Renal cortical epithelial cell (primary cell): ENCODE measurements at regions not wholly inside any gene's neighbourhood (a gene's known extent, or its start where the extent isn't known, plus 50 kb on each side); places are given as distances from the start of the nearest gene placed in this dataset.
"Not testable (repeated sequence)": the region's sequence is repeated elsewhere in the genome, so short reads cannot be mapped to it uniquely, and the experiment has no call there.

ENCODE experiments used
- DNase-seq: peaks from one replicate; pipeline ENCODE4 v3.0.0-alpha.2; 2011; ENCODE audit warnings: low read depth

DNA sequence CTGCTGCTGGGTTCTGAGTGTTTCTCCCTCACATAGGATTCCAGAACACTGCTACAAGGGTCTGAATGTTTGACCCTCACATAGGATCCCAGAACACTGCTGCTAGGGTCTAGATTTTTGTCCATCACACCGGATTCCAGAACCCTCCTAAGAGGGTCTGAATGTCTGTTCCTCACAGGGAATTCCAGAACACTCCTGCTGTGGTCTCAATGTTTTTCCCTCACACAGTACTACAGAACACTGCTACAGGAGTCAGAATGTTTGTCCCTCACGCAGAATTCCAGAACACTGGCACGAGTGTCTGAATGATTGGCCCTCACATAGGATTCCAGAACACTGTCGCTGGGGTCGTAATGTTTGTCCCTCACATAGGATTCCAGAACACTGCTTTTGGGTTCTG, 221.6 kb downstream of the FOXD4L6 start:
- not testable (repeated sequence) for DNase-seq

DNA sequence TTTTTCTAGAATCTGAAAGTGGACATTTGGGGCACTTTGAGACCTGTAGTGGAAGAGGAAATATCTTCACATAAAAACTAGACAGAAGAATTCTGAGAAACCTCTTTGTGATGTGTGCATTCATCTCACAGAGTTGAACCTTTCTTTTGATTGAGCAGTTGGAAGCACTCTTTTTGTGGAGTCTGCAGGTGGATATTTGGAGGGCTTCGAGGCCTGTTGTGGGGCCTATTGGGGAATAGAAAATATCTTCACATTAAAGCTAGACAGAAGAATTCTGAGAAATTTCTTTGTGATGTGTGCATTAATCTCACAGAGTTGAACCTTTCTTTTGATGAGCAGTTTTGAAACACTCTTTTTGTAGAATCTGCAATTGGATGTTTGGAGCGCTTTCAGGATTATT, 236.2 kb downstream of the FOXD4L6 start:
- not testable (repeated sequence) for DNase-seq

DNA sequence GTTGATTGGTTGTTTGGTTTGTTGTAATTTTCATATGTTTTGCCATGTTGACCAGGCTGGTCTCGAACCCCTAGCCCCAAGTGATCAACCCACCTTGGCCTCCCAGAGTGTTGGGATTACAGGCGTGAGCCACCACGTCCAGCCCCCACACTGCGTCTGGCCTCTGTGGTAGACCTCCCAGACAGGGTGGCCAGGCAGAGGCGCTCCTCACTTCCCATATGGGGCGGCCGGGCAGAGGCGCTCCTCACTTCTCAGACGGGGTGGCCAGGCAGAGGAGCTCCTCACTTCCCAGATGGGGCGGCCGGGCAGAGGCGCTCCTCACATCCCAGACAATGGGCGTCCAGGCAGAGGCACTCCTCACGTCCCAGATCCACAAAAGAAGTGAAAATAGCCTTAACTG, 242.6 kb downstream of the FOXD4L6 start:
- DNase-seq: not testable (repeated sequence)

DNA sequence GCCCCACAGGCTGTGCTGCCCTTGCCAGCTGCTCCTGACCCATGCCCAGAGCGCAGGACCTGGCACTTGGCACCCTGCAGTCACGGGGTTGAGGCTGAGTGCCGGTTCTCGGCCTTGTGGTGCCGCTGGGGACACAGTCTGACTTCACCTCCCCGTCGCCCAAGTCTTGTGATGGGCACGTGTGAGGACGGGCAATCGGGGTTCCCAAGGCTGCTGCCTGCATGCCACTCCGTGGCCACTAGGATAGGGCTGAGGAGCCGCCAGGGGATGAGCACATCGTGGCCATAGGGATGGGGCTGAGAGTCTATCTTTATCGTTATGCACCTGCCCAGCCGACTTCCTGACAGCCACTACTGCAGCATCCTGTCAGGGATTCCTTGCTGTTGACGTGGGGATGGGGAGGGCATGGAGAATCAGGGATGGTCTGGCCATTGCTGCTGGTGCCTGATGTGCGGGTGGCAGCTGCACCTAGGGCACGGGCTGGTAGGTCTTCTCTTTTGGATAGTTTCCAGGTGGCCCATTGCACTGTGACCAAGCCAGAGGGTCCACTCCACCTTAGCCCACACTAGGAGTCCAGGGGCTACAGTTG, 243.5 kb downstream of the FOXD4L6 start:
- not testable (repeated sequence) for DNase-seq

DNA sequence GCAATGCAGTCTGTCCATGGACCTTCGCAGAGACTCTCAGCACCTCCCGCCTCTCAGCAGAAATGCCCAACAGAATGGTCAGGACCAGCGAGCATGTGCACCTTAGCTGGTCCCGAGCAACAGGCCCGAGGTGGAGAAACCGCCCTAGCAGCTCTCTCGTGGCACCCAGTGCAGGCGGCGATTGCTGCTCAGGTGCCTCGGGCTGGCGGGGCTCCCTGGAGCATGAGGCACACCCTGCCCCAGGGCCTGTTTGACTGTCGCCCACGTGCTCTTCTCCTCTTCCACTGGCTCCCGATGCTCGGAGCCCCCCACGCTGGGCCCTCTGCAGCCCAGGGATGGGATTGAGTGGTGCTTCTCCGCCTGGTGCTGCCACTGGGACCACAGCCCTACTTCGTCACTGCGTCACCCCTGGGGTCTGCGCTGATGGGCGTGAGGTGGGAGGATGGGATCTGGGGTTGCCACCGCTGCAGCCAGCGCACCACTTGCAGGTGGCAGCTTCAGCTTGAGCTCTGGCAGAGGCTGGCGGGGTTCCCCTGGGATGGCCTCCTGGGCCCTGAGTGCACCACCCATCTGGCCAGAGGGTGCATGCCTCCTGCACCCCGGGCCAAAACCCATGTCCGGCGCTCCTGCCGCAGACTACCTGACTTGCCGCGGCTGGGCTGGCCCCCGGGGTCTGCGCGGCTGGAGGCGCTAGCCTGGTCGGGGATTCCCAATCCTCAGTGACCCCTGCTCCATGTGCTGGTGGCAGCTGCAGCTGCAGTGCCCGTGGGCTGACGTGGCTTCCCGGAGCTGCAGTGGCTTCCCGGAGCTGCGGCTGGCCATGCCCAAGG, 244.2 kb downstream of the FOXD4L6 start:
- no peak for DNase-seq

DNA sequence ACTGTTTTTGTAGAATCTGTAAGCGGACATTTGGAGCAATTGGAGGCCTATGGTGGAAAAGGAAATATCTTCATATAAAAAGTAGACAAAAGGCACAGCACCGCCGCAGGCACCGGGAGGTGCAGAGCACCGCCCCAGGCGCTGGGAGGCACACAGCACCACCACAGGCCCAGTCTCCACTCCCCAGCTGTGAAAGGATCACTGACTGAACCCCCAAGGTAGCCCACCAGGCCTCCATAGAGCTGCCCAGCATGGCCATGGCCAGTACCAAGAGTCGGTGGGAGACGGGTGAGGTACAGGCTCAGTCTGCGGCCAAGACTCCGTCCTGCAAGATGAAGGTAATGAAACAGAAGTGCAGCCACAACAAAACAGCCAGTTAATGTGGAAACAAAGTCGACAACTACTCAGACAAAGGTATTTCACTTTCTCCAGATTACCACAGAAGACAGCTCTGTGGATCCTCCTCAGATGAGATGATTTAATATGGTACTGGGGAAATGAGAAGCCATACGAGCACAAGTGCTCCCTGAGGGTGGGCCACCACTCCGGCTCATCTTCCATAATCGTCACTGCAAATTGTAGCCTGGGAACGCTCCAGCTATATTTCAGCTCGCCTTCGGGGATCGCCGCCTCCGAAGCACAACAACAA, 244.9 kb downstream of the FOXD4L6 start:
- not testable (repeated sequence) for DNase-seq

DNA sequence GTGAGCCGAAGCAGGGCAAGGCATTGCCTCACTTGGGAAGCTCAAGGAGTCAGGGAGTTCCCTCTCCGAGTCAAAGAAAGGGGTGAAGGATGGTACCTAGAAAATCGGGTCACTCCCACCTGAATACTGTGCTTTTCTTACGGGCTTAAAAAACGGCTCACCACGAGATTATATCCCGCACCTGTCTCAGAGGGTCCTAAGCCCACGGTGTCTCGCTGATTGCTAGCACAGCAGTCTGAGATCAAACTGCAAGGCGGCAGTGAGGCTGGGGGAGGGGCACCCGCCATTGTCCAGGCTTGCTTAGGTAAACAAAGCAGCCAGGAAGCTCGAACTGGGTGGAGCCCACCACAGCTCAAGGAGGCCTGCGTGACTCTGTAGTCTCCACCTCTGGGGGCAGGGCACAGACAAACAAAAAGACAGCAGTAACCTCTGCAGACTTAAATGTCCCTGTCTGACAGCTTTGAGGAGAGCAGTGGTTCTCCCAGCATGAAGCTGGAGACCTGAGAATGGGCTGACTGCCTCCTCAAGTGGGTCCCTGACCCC, 254.7 kb downstream of the FOXD4L6 start:
- not testable (repeated sequence) for DNase-seq

DNA sequence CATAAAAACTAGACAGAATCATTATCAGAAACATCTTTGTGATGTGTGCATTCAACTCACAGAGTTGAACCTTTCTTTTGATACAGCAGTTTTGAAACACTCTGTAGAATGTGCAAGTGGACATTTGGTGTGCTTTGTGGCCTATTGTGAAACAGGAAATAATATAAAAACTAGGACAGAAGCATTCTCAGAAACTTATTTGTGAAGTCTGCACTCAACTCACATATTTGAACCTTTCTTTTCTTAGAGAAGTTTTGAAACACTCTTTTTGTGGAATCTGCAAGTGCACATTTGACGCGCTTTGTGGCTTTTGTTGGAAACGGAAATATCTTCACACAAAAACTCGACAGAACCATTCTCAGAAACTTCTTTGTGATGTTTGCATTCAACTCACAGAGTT, 260.0 kb downstream of the FOXD4L6 start:
- DNase-seq: not testable (repeated sequence)
